Fibroblast of peridontal ligament (primary cell): ENCODE measurements at regions not wholly inside any gene's neighbourhood (a gene's known extent, or its start where the extent isn't known, plus 50 kb on each side); places are given as distances from the start of the nearest gene placed in this dataset.
"Not testable (repeated sequence)": the region's sequence is repeated elsewhere in the genome, so short reads cannot be mapped to it uniquely, and the experiment has no call there.

Experiments
- DNase-seq: peaks from one replicate; pipeline ENCODE4 v3.0.0-alpha.2; 2010; ENCODE audit errors: extremely low read depth

DNA sequence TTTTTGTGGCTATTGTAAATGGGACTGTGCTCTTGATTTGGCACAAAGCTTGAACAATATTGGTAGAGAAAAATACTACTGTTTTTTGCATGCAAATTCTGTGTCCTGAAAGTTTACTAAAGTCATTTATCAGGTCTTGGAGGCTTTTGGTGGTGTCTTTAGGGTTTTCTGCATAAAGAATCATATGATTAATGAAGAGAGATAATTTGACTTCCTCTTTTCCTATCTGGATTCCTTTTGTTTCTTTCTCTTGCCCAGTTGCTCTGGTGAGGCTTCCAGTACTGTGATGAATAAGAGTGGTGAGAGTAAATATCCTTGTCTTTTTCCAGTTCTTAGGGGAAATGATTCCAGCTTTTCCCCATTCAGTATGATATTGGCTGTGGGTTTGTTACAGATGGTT lies 1166.7 kb downstream of the NCAM2 start:
- no peak for DNase-seq

DNA sequence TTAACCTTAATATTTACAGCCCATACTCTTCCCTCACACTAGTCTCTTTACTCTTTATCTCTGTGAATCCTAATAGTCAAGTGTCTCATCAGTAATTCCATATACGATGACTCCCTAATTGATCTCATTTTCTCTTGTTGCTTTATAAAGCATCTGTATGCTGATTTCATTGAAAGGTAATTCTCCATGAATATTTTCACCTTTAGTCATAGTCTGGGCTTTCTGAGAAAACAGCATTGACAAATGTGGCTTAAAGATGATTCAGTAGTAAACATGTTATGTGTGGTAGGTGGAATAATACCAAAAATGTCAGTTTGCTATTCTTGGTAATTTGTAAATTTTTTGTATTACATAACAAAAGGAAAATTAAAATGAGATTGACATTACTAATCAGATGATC lies 1176.5 kb downstream of the NCAM2 start:
- DNase-seq = no peak

DNA sequence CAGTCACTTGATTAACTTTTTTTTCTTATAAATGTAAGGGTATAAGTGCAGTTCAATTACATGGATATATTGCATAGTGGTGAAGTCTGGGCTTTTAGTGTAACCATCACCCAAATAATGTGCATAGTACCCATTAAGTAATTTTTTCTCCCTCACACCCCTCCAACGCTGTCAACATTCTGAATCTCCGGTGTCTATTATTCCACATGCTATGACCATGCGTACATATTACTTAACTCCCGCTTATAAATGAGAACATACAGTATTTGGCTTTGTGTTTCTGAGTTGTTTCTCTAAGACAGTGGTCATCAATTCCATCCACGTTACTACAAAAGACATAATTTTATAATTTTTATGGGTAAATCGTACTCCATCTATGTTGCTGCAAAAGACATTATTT lies 1191.1 kb downstream of the NCAM2 start:
- no peak for DNase-seq

DNA sequence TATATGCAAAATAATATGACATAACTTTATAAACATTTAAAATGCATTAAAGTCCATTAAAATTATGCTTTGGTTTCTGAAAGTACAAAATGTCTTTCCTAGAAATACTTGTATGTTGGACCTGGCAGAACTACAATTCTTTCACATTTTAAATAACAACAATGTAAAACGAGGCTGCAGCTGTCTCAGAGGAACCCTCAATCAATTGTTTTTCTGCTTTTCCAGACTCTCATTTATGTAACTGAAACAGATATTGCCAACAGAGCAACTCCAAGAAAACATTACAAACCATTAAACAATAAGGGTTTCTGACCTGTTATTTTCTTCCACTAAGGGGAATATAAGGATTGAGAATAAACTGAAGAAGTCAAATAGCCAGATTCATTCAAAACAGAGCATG lies 1193.4 kb downstream of the NCAM2 start:
- DNase-seq = no peak

DNA sequence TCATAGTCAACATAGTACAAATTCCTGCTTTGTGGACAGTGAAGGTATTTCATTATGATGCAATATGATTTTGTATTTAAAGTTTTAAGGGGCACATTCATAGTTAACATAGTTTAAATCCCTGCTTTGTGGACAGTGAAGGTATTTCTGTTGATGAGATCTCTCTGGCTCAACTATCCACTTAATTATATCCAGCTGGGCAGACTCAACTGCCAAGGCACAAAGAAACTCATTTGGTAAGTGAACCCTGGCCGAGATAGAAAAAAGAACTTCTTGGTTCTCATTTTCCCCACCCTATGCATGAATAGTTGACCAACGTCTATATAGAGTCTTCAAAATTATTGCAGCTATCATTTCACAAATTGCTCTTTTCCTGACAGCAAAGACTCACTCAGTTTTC lies 1194.6 kb downstream of the NCAM2 start:
- DNase-seq = no peak

DNA sequence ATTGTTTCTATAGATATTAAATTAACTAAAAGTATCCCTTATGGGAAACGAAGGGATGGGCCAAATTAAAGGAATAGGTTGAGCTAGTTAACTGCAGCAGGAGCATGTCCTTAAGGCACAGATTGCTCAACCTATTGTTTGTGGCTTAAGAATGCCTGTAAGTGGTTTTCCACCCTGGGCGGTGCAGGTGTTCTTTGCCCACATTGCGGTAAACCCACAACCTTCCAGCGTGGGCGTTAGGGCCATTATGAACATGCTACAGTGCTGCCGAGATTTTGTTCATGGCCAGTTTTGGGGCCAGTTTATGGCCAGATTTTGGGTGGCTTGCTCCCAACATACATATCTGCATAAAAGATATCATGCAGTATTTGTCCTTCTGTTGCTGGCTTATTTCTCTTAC lies 1196.8 kb downstream of the NCAM2 start:
- not testable (repeated sequence) for DNase-seq

DNA sequence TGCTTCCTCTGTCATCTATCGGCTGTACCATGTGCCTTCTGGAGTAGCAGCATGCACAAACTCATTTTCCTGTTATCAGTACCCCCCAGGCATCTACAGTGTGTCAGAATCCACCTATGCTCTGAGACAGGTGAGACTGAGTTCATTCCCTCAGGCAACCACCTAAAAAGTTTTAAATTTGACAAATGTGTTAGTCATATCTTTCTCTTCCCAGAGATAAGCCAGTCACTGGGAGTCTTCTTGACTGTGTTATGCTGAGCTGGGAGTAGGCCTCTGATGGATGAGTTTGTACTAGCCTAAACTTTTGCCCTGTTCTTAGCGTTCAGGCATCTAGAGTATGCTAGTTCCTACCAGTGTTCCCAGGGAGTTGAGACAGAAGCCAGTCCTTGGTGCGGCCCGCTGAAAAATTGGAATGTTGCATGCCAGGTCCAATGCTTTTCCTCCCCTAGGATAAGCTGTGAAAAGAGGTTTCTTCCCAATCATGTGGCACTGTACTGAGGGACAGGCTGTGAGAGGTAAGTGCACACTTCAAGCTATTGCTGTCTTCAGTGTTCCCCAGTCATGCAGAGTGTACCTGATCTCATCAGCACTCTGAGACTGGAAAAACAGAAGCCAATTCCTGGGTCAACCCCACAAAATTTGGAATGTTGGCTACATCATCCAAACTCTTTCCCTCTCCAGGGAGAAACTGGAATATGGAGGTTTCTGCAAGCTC lies 1202.3 kb downstream of the NCAM2 start:
- DNase-seq = no peak

DNA sequence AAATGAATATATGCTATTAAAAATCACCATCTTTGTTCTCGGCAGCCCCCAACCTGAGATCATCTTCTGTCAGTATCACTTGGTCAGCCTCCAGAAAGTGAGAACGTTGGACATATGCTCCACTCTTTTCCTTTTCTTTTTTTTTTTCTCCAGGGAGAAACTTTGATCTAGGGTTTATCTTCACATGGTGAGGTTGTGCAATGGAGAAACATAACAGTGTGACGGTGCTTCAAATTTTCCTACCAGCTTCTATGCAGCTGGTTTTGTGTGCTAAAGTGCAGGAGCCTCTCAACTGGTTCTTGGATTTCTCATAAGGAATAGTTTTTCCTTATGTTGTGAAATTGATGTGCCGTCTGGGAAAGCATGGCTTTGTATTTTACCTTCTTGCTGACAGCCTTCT lies 1202.9 kb downstream of the NCAM2 start:
- no peak for DNase-seq

DNA sequence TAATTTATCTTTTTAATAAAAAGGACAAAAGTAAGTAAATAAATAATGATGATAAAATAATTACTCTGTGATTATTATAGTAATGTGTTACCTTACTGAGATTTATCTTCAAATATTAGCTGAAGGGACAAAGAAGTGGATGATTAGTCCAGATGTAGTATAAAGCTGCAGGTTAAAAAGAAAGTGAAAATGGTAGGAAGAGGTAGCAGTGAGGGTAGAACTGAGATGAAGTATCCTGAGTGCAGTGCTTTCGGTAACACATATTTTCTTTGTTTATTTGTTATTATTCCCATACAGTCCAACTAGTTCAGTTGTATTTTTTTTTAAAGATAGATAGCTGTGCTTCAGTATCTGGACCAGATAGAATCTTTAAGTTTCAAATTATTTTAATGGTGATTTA lies 1203.5 kb downstream of the NCAM2 start:
- DNase-seq = no peak

DNA sequence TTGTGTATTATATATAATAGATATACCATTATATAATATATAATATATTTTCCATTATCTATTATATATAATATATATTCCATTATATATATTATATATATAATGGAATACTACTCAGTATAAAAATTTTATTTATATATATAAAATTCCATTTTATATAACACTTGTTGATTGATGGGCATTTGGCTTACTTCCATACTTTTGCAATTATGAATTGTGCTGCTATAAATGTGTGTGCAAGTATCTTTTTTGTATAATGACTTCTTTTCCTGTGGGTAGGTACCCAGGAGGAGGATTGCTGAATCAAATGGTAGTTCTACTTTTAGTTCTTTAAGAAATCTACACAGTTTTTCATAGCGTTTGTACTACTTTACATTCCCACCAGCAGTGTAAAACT lies 1211.1 kb downstream of the NCAM2 start:
- DNase-seq = no peak

DNA sequence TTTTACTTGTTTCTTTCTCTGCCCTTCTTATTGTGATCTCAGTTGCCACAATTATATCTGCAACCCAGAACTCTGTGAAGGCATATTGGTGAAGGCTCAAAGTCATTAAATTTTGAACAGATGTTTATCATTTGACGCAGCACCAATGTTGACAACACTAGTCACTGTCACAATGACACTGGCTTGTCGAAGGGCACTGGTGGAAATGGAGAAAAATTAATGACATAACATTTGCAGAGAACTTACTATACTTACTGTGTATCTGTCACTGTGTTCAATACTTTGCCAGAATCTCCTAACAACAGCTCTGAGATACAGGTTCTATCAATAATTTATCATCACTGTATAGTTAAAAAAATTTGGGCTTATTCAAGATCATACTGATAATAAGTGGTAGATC lies 1213.7 kb downstream of the NCAM2 start:
- DNase-seq = no peak

DNA sequence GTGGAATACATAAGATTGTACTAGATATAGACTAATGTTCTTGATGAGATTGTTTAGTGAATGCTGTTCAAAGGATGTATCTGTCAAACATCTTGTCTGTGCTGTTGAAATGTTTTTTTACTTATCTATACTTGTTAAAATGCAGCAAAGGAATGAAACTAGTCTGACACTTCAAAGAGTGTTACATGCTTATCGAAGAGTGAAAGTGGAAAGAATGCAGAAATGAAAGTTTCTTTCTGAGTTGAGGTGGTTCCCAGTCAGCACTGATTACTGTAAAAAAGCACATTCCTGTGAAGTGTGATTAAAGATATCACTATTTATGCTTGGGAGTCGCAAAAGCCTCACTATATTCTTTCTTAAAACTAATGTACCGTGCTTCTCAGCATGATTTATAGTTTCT lies 1225.2 kb downstream of the NCAM2 start:
- no peak for DNase-seq

DNA sequence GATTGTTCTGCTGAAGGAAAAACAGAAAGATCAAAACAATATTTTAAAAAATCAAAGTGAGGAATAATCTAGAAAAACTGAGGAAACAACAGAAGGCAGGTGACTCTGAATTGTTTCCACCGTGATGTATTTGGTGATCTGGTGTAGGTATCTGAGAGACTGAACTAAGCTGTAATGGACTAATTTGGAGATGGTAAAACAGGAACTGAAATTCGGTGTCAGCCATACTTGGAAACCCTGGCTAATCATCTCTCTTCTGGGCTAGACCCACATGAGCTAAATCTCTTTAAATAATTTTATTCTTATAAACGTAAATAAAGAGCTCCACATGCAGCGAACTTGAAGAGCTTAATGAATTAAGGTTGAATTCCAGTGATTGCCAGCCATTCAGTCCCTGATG lies 1226.1 kb downstream of the NCAM2 start:
- no peak for DNase-seq

DNA sequence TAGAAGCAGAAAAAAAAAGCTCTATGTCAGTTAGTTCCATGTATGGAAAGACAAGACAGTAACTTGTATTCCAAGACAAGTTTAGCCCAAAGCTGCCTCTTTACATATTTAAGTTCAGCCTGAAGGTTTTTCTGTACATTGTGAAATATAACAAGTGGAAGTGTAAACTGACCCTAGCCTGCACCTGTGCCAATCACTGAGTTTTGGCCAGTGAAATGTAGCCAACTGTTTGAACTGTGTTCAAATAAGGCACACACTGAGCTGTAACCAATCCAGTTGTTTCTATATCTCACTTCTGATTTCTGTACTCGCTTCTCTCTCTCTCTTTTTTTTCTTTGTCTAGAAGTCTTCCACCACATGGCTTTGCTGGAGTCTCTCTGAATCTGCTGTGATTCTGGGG lies 1227.1 kb downstream of the NCAM2 start:
- no peak for DNase-seq

DNA sequence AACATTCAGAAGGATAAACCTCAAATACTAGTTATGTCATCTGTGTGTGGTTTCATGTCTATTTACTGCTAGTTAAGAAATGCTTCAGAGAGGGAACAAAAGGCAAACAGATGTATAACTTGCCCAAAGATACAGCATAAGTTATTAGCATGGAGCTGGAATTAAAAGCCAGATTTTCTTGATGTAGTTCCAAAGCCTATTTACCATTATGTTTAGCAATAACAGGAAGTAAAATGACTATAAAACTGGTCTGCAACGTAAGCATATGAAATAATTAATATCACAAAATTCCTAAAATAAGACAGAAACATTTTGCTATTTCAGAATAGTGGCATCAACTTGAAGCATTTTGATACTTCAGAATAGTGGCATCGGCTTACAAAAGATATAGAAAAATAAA lies 1232.8 kb downstream of the NCAM2 start:
- DNase-seq = no peak

DNA sequence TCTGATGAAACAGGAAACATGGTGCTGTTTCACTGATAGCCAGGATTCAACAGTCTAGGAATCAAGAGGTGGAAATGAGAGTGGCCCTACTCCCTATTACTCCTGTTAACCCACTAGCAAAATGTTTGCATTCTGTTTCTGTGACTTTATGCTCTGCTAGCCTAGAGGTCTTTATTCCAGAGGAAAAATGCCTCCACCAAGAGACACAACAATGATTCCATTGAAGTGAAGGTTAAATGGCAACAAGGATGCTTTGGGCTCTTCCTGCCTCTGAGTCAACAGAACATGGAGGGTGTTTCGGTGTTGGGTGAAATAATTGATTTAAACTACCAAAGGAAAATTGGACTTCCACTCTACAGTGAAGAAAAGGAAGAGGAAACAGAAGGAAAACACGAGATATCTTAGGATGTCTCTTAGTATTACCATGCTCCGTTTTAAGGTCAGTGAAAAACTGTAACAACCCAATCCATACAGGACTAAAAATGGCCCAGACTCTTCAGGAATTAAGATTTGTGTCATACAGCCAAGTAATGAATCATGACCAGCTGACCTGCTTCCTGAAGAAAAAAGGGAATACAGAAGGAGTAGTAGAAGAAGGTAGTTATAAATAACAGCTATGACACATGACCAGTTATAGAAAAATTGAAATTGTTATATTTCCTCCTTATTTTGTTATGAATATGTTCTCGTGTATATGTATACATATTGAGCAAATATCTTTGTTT lies 1237.8 kb downstream of the NCAM2 start:
- no peak for DNase-seq

DNA sequence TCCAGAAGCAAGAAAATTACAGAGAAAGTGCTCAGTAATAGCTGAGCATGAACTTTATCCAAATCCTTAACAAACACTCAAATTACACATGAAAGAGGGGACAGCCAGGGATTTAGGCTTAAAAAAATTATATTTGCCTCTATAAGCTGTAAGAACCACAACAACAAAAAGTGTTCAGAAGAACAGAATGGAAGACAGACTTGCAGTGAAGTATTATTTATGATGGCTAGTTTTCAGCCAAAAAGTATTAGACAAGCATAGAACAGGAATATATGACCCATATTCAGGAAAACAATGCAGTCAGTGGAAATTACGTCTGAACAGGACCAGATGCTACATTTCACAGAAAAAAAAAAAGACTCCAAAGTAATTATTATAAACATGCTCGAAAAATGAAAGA lies 1246.3 kb downstream of the NCAM2 start:
- no peak for DNase-seq

DNA sequence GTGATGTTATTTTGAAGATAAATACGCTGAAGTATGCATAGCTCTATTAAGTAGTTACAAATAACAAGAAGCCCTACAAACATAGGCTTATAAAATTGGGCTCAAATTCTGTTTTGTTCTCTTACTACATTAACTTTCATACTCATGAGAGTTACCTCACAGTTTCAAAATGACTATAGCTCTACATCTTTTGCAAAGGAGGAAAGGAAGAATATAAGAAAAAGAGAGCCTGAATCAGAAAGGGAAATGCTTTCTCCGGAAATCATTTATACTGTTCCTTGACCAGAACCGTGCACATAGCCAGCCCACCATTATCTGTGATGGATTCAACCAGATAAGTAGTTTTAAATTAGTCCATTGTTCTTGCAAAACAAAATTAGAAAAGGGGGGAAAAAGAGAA lies 1252.1 kb downstream of the NCAM2 start:
- DNase-seq = no peak

DNA sequence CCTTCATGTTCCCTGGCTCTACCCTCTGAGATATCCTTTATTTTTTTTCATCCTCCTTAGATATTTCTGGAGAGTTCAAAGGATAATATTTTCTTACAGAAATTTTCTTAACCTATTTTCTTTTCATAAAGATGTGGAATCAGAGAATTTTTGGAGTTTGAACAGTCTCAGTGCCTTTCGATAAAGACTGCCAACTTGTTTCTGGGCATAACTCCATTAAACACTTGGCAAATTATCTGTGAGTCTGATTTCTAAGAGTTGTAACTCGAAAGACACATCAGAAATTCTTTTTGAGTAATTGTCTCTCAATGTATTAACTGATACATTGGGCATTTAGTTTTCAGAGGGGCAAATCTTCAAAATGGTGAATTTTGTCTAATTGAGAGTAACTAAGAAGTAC lies 1255.6 kb downstream of the NCAM2 start:
- no peak for DNase-seq

DNA sequence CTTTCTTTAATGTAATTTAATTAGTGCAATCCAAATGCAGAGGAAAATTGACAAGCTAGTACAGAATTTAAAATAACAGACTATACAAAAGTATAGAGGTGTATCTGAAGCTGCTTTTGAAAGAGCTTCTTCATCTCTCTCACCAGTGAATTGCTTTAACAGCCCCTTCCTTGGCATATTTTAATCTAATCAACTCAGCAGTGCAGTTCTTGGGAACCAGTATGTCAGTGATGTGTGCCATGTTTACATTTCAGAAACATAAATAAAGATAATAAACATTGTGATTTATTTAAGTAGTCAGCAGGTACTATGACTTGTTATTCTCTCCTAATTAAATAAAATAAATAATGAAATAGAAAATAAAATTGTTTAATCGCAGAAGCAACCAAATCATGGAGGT lies 1260.6 kb downstream of the NCAM2 start:
- DNase-seq = no peak

DNA sequence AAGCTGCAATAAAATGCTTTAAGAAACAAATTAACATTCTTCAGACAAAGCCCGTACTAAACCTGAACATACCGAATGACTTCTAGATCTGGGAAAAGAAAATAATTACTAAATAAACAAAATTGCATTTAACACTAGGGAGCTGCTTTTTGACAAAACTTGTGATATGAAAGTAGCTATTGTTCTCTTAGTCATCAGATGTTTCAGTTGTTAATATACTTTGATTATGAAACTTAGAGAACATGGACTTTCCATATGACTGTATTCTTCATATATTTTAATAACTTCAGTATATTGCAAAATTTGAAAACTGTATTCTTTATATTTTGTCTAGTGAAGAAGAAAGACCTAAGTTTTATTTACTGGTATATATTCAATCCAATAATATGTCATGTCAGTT lies 1262.1 kb downstream of the NCAM2 start:
- no peak for DNase-seq

DNA sequence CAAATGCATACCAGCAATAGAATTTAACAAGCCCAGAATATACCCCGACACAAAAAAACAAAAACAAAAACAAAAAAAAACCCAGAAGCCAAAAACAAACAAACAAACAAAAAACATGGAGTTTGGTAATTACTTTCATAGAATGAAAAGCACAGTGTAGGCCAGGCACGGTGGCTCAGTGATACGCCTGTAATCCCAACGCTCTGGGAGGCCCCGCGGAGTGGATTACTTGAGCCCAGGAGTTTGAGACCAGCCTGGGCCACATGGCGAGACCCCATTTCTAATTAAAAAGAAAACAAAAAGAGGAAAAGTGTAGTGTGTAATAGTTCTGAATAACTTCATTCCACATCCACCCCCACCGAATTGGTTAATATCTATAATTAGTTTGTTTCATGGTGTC lies 1265.7 kb downstream of the NCAM2 start:
- no peak for DNase-seq

DNA sequence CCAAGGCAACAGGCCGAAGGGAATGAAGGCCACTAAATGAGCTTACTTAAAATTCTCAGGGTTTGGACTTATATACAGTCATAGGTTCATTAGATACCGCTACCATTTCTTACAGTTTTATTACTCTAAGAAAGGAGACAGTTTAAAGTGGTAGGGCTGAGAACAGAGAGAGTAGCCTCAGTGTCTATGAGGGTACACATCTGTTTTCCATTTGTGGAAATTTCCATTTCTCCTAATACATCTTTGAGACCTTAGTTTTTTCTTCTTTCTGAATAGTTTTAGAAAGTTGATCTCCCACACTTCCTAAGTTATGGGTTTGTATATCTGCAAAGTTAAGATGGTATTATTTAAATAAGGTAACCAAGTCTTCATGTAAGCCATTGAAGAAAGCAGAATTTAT lies 1279.1 kb downstream of the NCAM2 start:
- DNase-seq = no peak

DNA sequence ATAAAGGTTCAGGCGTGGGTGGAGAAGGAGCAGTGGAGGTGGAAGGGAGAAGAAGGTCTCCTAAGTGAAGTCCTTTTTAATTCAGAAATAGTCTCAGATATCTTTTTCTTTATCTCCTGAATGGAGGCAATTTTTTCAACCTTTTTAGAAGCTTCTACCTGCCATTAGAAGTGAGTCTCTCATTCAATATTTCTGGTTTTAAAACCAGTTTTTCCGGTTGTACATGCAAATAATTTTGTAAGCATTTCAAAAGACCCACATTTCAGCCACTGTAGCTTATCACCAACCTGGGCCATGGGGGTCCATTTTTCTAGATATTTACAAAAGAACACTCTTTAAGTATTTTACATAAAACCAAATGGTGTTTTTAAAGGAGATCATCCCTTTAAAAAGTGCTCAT lies 1280.2 kb downstream of the NCAM2 start:
- no peak for DNase-seq
